ENCODE measurements at regions not wholly inside any gene's neighbourhood (a gene's known extent, or its start where the extent isn't known, plus 50 kb on each side); places are given as distances from the start of the nearest gene placed in this dataset.
"Not testable (repeated sequence)": the region's sequence is repeated elsewhere in the genome, so short reads cannot be mapped to it uniquely, and the experiment has no call there.

- not testable (repeated sequence) for H4K20me1 ChIP-seq (ENCODE audit: insufficient read depth, low read length); H3K9me2 ChIP-seq (replicated peaks; ENCODE audit: insufficient read depth, low read length); H3K27ac ChIP-seq (ENCODE audit: low read length); H3F3A ChIP-seq (ENCODE audit: insufficient read depth, low read length); H3K9ac ChIP-seq (ENCODE audit: low read length); H3K9me3 ChIP-seq (replicated peaks; ENCODE audit: insufficient read depth, low read length); DNase-seq; H2AFZ ChIP-seq (ENCODE audit: low read length); H3K4me1 ChIP-seq (ENCODE audit: low read length); H3K4me3 ChIP-seq (ENCODE audit: low read length); H3K36me3 ChIP-seq (replicated peaks; ENCODE audit: insufficient read depth, low read length); H3K27me3 ChIP-seq (replicated peaks; ENCODE audit: insufficient read depth, low read length); H3K4me2 ChIP-seq (ENCODE audit: low read depth, low read length); H3K79me2 ChIP-seq (ENCODE audit: low read length)
Observed at GRCh38 chr5:109283086-109283485, 126.7 kb downstream of the PJA2 start.

GRCh38 chr5:109281136-109281690, 128.6 kb downstream of the PJA2 start:
- no peak overlapping the region for H3K9ac ChIP-seq (ENCODE audit: low read length)
- no peaks in the 10 kb centered on the region for H3K36me3 ChIP-seq (replicated peaks; ENCODE audit: insufficient read depth, low read length)
- H2AFZ ChIP-seq (ENCODE audit: low read length), result no peak overlapping the region
- H3K27ac ChIP-seq (ENCODE audit: low read length), result no peak overlapping the region
- no peak for DNase-seq
- no peaks in the 10 kb centered on the region for H3F3A ChIP-seq (ENCODE audit: insufficient read depth, low read length)
- no peaks in the 10 kb centered on the region for H3K9me3 ChIP-seq (replicated peaks; ENCODE audit: insufficient read depth, low read length)
- H3K4me3 ChIP-seq (ENCODE audit: low read length), result no peak overlapping the region
- no peaks in the 10 kb centered on the region for H4K20me1 ChIP-seq (ENCODE audit: insufficient read depth, low read length)
- H3K4me2 ChIP-seq (ENCODE audit: low read depth, low read length), result no peak overlapping the region
- H3K79me2 ChIP-seq (ENCODE audit: low read length), result no peaks in the 10 kb centered on the region
- no peaks in the 10 kb centered on the region for H3K4me1 ChIP-seq (ENCODE audit: low read length)
- no peaks in the 10 kb centered on the region for H3K27me3 ChIP-seq (replicated peaks; ENCODE audit: insufficient read depth, low read length)
- no peaks in the 10 kb centered on the region for H3K9me2 ChIP-seq (replicated peaks; ENCODE audit: insufficient read depth, low read length)
- TF ChIP-seq EZH2 (optimal IDR thresholded peaks at IDR 0.05; ENCODE audit: low read depth, low read length) (no peak), EZH2phosphoT487 (IDR thresholded peaks at IDR 0.05; ENCODE audit: low read length) (no peak), CTCF (IDR thresholded peaks at IDR 0.05; ENCODE audit: low read length) (no peak)

- Histone ChIP-seq H3K79me2 (ENCODE audit: low read length) (no peaks in the 10 kb centered on the region), H3K36me3 (replicated peaks; ENCODE audit: insufficient read depth, low read length) (no peaks in the 10 kb centered on the region), H3K27ac (ENCODE audit: low read length) (no peak overlapping the region), H2AFZ (ENCODE audit: low read length) (no peak overlapping the region), H3K4me3 (ENCODE audit: low read length) (no peak overlapping the region), H3K4me1 (ENCODE audit: low read length) (no peaks in the 10 kb centered on the region), H3F3A (ENCODE audit: insufficient read depth, low read length) (no peaks in the 10 kb centered on the region), H4K20me1 (ENCODE audit: insufficient read depth, low read length) (no peaks in the 10 kb centered on the region), H3K9me2 (replicated peaks; ENCODE audit: insufficient read depth, low read length) (no peaks in the 10 kb centered on the region), H3K9ac (ENCODE audit: low read length) (no peak overlapping the region), H3K4me2 (ENCODE audit: low read depth, low read length) (no peak overlapping the region), H3K9me3 (replicated peaks; ENCODE audit: insufficient read depth, low read length) (no peaks in the 10 kb centered on the region), H3K27me3 (replicated peaks; ENCODE audit: insufficient read depth, low read length) (no peaks in the 10 kb centered on the region)
- TF ChIP-seq CTCF (IDR thresholded peaks at IDR 0.05; ENCODE audit: low read length) (no peak), EZH2 (optimal IDR thresholded peaks at IDR 0.05; ENCODE audit: low read depth, low read length) (no peak), EZH2phosphoT487 (IDR thresholded peaks at IDR 0.05; ENCODE audit: low read length) (no peak)
- DNase-seq, result no peak
Observed at GRCh38 chr5:109278141-109278540, 131.6 kb downstream of the PJA2 start.

- no peak overlapping the region for H3K4me2 ChIP-seq (ENCODE audit: low read depth, low read length)
- H3K27me3 ChIP-seq (replicated peaks; ENCODE audit: insufficient read depth, low read length), result no peaks in the 10 kb centered on the region
- H3K79me2 ChIP-seq (ENCODE audit: low read length), result no peaks in the 10 kb centered on the region
- H3K9ac ChIP-seq (ENCODE audit: low read length), result no peak overlapping the region
- no peaks in the 10 kb centered on the region for H3K9me3 ChIP-seq (replicated peaks; ENCODE audit: insufficient read depth, low read length)
- no peak overlapping the region for H3K4me3 ChIP-seq (ENCODE audit: low read length)
- no peaks in the 10 kb centered on the region for H3K9me2 ChIP-seq (replicated peaks; ENCODE audit: insufficient read depth, low read length)
- no peak for DNase-seq
- no peak for TF ChIP-seq EZH2 (optimal IDR thresholded peaks at IDR 0.05; ENCODE audit: low read depth, low read length)
- TF ChIP-seq EZH2phosphoT487 (IDR thresholded peaks at IDR 0.05; ENCODE audit: low read length), result no peak
- TF ChIP-seq CTCF (IDR thresholded peaks at IDR 0.05; ENCODE audit: low read length), result no peak
- H3K36me3 ChIP-seq (replicated peaks; ENCODE audit: insufficient read depth, low read length), result no peaks in the 10 kb centered on the region
- no peak overlapping the region for H3K27ac ChIP-seq (ENCODE audit: low read length)
- H2AFZ ChIP-seq (ENCODE audit: low read length), result no peak overlapping the region
- no peaks in the 10 kb centered on the region for H3F3A ChIP-seq (ENCODE audit: insufficient read depth, low read length)
- H3K4me1 ChIP-seq (ENCODE audit: low read length), result no peaks in the 10 kb centered on the region
- H4K20me1 ChIP-seq (ENCODE audit: insufficient read depth, low read length), result no peaks in the 10 kb centered on the region
Observed at GRCh38 chr5:109275919-109276318, 133.9 kb downstream of the PJA2 start.

Measured in MM.1S (cell line).